Right lobe of liver (tissue), 4 donors: ENCODE measurements at regions not wholly inside any gene's neighbourhood (a gene's known extent, or its start where the extent isn't known, plus 50 kb on each side); places are given as distances from the start of the nearest gene placed in this dataset.

Experiments used
- POLR2A ChIP-seq: fragments of 450-650 bp; IDR thresholded peaks from one replicate; pipeline ENCODE4 v1.6.1; 2017; ENCODE audit warnings: antibody characterized with exemption, mild to moderate bottlenecking
- TF ChIP-seq, protein P1 (sequence below), 4 donors: fragments of 200-600 bp in 3 of 4; fragments of 450-650 bp in 1 of 4; IDR thresholded peaks; one replicate each; pipeline versions ENCODE4 v1.5.1 to v1.8.0; 2016 to 2022; ENCODE audit warnings: antibody characterized with exemption in 4 of 4, mild to moderate bottlenecking in 2 of 4
- donor health status: DM: no; HTN: no; CAD: no.
- donor health status: DM: no; HTN: no; CAD: no.
- donor health status: DM: no; HTN: yes; CAD: no.

DNA sequence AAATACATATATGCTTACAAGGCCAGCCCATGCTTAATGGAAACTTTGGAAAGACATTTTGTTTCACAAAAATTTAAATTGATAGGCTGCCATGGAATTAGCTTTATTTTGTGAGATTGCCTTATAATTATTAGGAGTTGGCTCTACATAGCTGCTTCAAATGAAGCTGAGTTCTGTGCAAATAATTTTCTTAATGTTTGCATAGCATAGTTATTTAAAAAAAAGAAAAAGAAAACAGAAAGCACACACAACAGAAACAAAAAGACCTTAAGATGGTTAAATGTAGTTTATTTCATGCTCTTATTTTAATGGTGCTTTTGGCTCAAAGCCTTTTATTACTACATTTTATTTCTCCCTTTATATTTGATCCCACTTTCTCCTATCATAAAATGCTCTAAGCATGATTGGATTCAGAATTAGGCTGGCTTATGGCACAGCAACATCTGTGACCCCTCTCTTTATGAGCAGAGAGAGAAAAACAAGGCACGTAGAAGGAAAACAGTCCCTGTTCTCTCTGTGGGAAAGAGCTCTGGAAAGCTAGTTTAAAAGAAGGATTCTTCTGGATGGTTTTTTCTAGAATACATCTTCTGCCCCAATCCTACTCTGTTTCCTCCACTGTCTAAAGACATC lies 530.5 kb downstream of the NTRK2 start:
- no peak for TF ChIP-seq POLR2A
- TF ChIP-seq, protein P1, sequence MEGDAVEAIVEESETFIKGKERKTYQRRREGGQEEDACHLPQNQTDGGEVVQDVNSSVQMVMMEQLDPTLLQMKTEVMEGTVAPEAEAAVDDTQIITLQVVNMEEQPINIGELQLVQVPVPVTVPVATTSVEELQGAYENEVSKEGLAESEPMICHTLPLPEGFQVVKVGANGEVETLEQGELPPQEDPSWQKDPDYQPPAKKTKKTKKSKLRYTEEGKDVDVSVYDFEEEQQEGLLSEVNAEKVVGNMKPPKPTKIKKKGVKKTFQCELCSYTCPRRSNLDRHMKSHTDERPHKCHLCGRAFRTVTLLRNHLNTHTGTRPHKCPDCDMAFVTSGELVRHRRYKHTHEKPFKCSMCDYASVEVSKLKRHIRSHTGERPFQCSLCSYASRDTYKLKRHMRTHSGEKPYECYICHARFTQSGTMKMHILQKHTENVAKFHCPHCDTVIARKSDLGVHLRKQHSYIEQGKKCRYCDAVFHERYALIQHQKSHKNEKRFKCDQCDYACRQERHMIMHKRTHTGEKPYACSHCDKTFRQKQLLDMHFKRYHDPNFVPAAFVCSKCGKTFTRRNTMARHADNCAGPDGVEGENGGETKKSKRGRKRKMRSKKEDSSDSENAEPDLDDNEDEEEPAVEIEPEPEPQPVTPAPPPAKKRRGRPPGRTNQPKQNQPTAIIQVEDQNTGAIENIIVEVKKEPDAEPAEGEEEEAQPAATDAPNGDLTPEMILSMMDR (IDR thresholded peaks at IDR 0.05) = no peak
